SU-DHL-6 (cell line): ENCODE measurements at regions not wholly inside any gene's neighbourhood (a gene's known extent, or its start where the extent isn't known, plus 50 kb on each side); places are given as distances from the start of the nearest gene placed in this dataset.

ENCODE experiments used
- H2AFZ ChIP-seq: fragments of 200-600 bp; sonication (generic); 2 replicates; pipeline ENCODE4 v1.6.1; 2014; ENCODE audit warnings: low read depth, mild to moderate bottlenecking, moderate library complexity, mixed read lengths, antibody characterized with exemption, low read length; ENCODE audit not compliant: severe bottlenecking
- H3F3A ChIP-seq: fragments of 200-600 bp; shearing (Covaris generic); 2 replicates; pipeline ENCODE4 v1.6.0; 2016; ENCODE audit warnings: antibody characterized with exemption, mild to moderate bottlenecking; ENCODE audit not compliant: insufficient read depth
- H3K27ac ChIP-seq: fragments of 200-600 bp; sonication (generic); 2 replicates; pipeline ENCODE4 v1.5.1; 2016; ENCODE audit warnings: low read depth, mild to moderate bottlenecking, low read length, moderate library complexity, mixed read lengths
- H3K27me3 ChIP-seq: fragments of 200-600 bp; sonication (generic), shearing (Covaris generic); 2 replicates; pipeline ENCODE4 v1.6.0; 2014; ENCODE audit warnings: mild to moderate bottlenecking, low read length
- H3K36me3 ChIP-seq: fragments of 200-600 bp; sonication (generic); 2 replicates; pipeline ENCODE4 v1.6.1; 2014; ENCODE audit warnings: mild to moderate bottlenecking, low read length, mixed read lengths
- H3K4me2 ChIP-seq: fragments of 300-600, 200-600 bp; shearing (Covaris generic), sonication (generic); 2 replicates; pipeline ENCODE4 v1.6.0; 2014; ENCODE audit warnings: low read length, low read depth, mild to moderate bottlenecking; ENCODE audit not compliant: poor library complexity, severe bottlenecking
- H3K4me3 ChIP-seq: fragments of 200-600 bp; sonication (generic); 2 replicates; pipeline ENCODE4 v1.5.1; 2014; ENCODE audit warnings: antibody characterized with exemption, low read length, mild to moderate bottlenecking, mixed read lengths; ENCODE audit not compliant: insufficient read depth, poor library complexity, severe bottlenecking
- H3K79me2 ChIP-seq: fragments of 200-600 bp; sonication (generic); 2 replicates; pipeline ENCODE4 v1.6.1; 2014; ENCODE audit warnings: mild to moderate bottlenecking, low read length, moderate library complexity; ENCODE audit not compliant: insufficient read depth
- H3K9ac ChIP-seq: fragments of 200-600 bp; sonication (generic); 2 replicates; pipeline ENCODE4 v1.7.0; 2014; ENCODE audit warnings: mild to moderate bottlenecking, low read length
- H3K9me2 ChIP-seq: fragments of 200-600 bp; sonication (generic); replicated peaks from 2 replicates; pipeline ENCODE4 v1.6.1; 2014; ENCODE audit warnings: low read length; ENCODE audit not compliant: insufficient read depth
- H3K9me3 ChIP-seq: fragments of 200-600 bp; sonication (generic); 2 replicates; pipeline ENCODE4 v1.6.1; 2014; ENCODE audit warnings: low read length, mixed read lengths; ENCODE audit not compliant: insufficient read depth
- H4K20me1 ChIP-seq: fragments of 200-600 bp; sonication (generic); 2 replicates; pipeline ENCODE4 v1.6.1; 2014; ENCODE audit warnings: low read depth, mild to moderate bottlenecking, antibody characterized with exemption, low read length, moderate library complexity, mixed read lengths
- CTCF ChIP-seq: fragments of 200-600 bp; sonication (generic); IDR thresholded peaks from one replicate; pipeline ENCODE4 v1.5.1; 2017; ENCODE audit warnings: antibody characterized with exemption, mild to moderate bottlenecking, low read length, moderate library complexity; ENCODE audit not compliant: insufficient read depth, poor library complexity, severe bottlenecking
- EZH2phosphoT487 ChIP-seq: fragments of 200-600 bp; sonication (generic), shearing (Covaris generic); conservative IDR thresholded peaks from 2 replicates; pipeline ENCODE4 v1.6.1; 2018; ENCODE audit warnings: mild to moderate bottlenecking, antibody characterized with exemption, low read length, moderate library complexity, mixed read lengths

DNA sequence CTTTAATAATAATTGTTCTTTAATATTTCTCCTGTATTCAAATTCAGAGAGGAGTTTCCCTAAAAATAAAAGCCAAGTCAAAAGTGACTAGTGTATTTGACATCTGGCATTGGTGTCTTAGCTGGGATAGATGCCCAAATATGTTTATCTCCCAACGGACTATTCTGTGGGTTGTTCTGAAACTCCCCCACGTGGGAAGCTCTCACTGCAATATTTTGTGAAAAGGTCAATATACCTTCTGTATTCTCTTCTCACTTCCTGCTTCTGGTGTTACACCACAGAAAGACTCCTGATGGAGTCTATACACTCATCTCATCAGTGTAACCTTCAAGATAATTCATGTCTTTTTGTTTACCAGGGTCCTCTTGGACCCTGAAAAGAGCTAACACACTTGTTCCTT, 2052.8 kb upstream of the TENM3 start:
- no peaks in the 10 kb centered on the region for H3K36me3 ChIP-seq
- H4K20me1 ChIP-seq = no peaks in the 10 kb centered on the region
- no peaks in the 10 kb centered on the region for H3K27me3 ChIP-seq
- no peaks in the 10 kb centered on the region for H3K9me2 ChIP-seq
- TF ChIP-seq CTCF = no peak
- no peak for TF ChIP-seq EZH2phosphoT487
- H3K4me2 ChIP-seq = no peak overlapping the region
- no peak overlapping the region for H3K9ac ChIP-seq
- H3K9me3 ChIP-seq = no peaks in the 10 kb centered on the region
- H3K79me2 ChIP-seq = no peaks in the 10 kb centered on the region
- H3F3A ChIP-seq = no peaks in the 10 kb centered on the region
- H3K4me3 ChIP-seq = no peak overlapping the region
- peak overlapping the region; percentile 47 for H2AFZ ChIP-seq
- no peak overlapping the region for H3K27ac ChIP-seq

GRCh38 chr4:180197471-180197870, 2045.7 kb upstream of the TENM3 start:
- no peaks in the 10 kb centered on the region for H3K9me2 ChIP-seq
- H3K4me3 ChIP-seq = no peak overlapping the region
- H3K27ac ChIP-seq = no peak overlapping the region
- H3K9me3 ChIP-seq = no peaks in the 10 kb centered on the region
- H3K4me2 ChIP-seq = no peak overlapping the region
- H3K27me3 ChIP-seq = no peaks in the 10 kb centered on the region
- H3K9ac ChIP-seq = no peak overlapping the region
- H4K20me1 ChIP-seq = no peaks in the 10 kb centered on the region
- no peak overlapping the region for H2AFZ ChIP-seq
- no peaks in the 10 kb centered on the region for H3K36me3 ChIP-seq
- H3F3A ChIP-seq = no peaks in the 10 kb centered on the region
- H3K79me2 ChIP-seq = no peaks in the 10 kb centered on the region
- TF ChIP-seq CTCF (no peak), EZH2phosphoT487 (no peak)

- Histone ChIP-seq H3K36me3 (no peaks in the 10 kb centered on the region), H3K9me3 (no peaks in the 10 kb centered on the region), H3K9me2 (no peaks in the 10 kb centered on the region), H3K79me2 (no peaks in the 10 kb centered on the region), H3K27me3 (no peaks in the 10 kb centered on the region), H3K4me3 (no peak overlapping the region), H3F3A (no peaks in the 10 kb centered on the region), H3K27ac (no peak overlapping the region), H2AFZ (no peak overlapping the region), H3K9ac (no peak overlapping the region), H3K4me2 (no peak overlapping the region), H4K20me1 (no peaks in the 10 kb centered on the region)
- TF ChIP-seq EZH2phosphoT487 = no peak
- TF ChIP-seq CTCF = no peak
Observed at GRCh38 chr4:180203349-180203748, 2039.9 kb upstream of the TENM3 start.

DNA sequence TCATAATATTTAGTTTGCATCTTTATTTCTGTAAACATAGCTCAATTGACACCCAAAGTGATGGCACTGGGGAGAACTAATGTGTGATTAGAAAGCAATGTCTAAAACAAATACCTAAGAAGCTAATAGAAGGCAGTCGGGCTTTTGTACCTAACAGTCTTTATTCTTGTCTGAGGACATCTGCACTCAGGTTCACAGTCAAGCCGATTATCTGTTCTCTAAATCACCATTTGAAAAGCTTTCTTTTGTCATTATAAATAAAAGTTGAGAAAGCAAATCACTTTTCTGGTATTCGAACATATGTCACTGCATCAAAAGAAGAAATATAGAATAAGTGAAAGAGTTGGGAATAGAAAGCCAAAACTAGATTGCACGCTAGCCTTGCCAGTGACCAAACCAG, 2037.9 kb upstream of the TENM3 start:
- TF ChIP-seq CTCF (no peak), EZH2phosphoT487 (no peak)
- no peaks in the 10 kb centered on the region for H3F3A ChIP-seq
- no peak overlapping the region for H3K27ac ChIP-seq
- H3K79me2 ChIP-seq = no peaks in the 10 kb centered on the region
- H3K4me2 ChIP-seq = no peak overlapping the region
- no peaks in the 10 kb centered on the region for H3K36me3 ChIP-seq
- H2AFZ ChIP-seq = no peak overlapping the region
- H3K9me2 ChIP-seq = no peaks in the 10 kb centered on the region
- no peaks in the 10 kb centered on the region for H4K20me1 ChIP-seq
- H3K9me3 ChIP-seq = no peaks in the 10 kb centered on the region
- H3K9ac ChIP-seq = no peak overlapping the region
- H3K4me3 ChIP-seq = no peak overlapping the region
- no peaks in the 10 kb centered on the region for H3K27me3 ChIP-seq
